Astrocyte of the spinal cord (primary cell): ENCODE measurements at regions not wholly inside any gene's neighbourhood (a gene's known extent, or its start where the extent isn't known, plus 50 kb on each side); places are given as distances from the start of the nearest gene placed in this dataset.

Source experiments
- DNase-seq: peaks from one replicate; pipeline ENCODE4 v3.0.0; 2011; ENCODE audit warnings: low read depth, low spot score
- H3K4me3 ChIP-seq: 2 replicates; pipeline ENCODE4 v1.5.1; 2011; ENCODE audit warnings: low read depth, mild to moderate bottlenecking, low read length, moderate library complexity
- CTCF ChIP-seq: IDR thresholded peaks from 2 replicates; pipeline ENCODE4 v1.5.1; 2012; ENCODE audit warnings: low read depth, mild to moderate bottlenecking, low read length, inconsistent platforms
- in situ Hi-C: cut with HindIII; loops from 2 replicates; pipeline ENCODE4 v1.10.0; 2017; ENCODE audit warnings: low sequenced_read_pairs

- in situ Hi-C loops: no loop called here
- no peak for DNase-seq
- no peak overlapping the region for H3K4me3 ChIP-seq
- no peak for TF ChIP-seq CTCF
Measured at GRCh38 chr13:75024602-75025001, 457.4 kb downstream of the TBC1D4 start.

GRCh38 chr13:75023609-75024008 is 458.4 kb downstream of the TBC1D4 start:
- in situ Hi-C loops: no loop called here
- no peak for DNase-seq
- H3K4me3 ChIP-seq: no peak overlapping the region
- no peak for TF ChIP-seq CTCF

- H3K4me3 ChIP-seq: no peak overlapping the region
- no peak for DNase-seq
- in situ Hi-C loops: no loop called here
- TF ChIP-seq CTCF: no peak
Measured at GRCh38 chr13:75021151-75021550, 460.8 kb downstream of the TBC1D4 start.

GRCh38 chr13:75016225-75016624 is 465.7 kb downstream of the TBC1D4 start:
- no peak overlapping the region for H3K4me3 ChIP-seq
- in situ Hi-C loops: no loop called here
- no peak for TF ChIP-seq CTCF
- DNase-seq: no peak

- TF ChIP-seq CTCF: no peak
- H3K4me3 ChIP-seq: no peak overlapping the region
- in situ Hi-C loops: no loop called here
- DNase-seq: no peak
Measured at GRCh38 chr13:75013818-75014217, 468.2 kb downstream of the TBC1D4 start.

GRCh38 chr13:75010941-75011340 is 471.0 kb downstream of the TBC1D4 start:
- TF ChIP-seq CTCF: no peak
- no peak overlapping the region for H3K4me3 ChIP-seq

GRCh38 chr13:75008926-75009325 is 473.0 kb downstream of the TBC1D4 start:
- in situ Hi-C loops: no loop called here
- DNase-seq: no peak
- no peak overlapping the region for H3K4me3 ChIP-seq
- no peak for TF ChIP-seq CTCF

More at GRCh38 chr13:75010941-75011340, 471.0 kb downstream of the TBC1D4 start:
- no peak for DNase-seq
- in situ Hi-C loops: no loop called here
